NT2/D1 (cell line): ENCODE measurements at regions not wholly inside any gene's neighbourhood (a gene's known extent, or its start where the extent isn't known, plus 50 kb on each side); places are given as distances from the start of the nearest gene placed in this dataset.
A peak's percentile ranks its signal among the peaks of the same experiment; 100 is the strongest.
"Not testable (repeated sequence)": the region's sequence is repeated elsewhere in the genome, so short reads cannot be mapped to it uniquely, and the experiment has no call there.

Source experiments
- DNase-seq: peaks from one replicate; pipeline ENCODE4 v3.0.0-alpha.2; 2011; ENCODE audit warnings: low read depth, low spot score
- H3K27me3 ChIP-seq: 2 replicates; pipeline ENCODE4 v1.6.0; 2011; ENCODE audit warnings: mild to moderate bottlenecking; ENCODE audit not compliant: insufficient read length, insufficient read depth
- H3K36me3 ChIP-seq: 2 replicates; pipeline ENCODE4 v1.6.1; 2011; ENCODE audit warnings: mild to moderate bottlenecking, low read length, mixed read lengths; ENCODE audit not compliant: insufficient read depth, insufficient read length
- H3K4me1 ChIP-seq: 2 replicates; pipeline ENCODE4 v1.5.1; 2011; ENCODE audit not compliant: insufficient read depth, insufficient read length
- H3K4me3 ChIP-seq: 2 replicates; pipeline ENCODE4 v1.5.1; 2011; ENCODE audit warnings: low read depth; ENCODE audit not compliant: insufficient read length
- H3K9ac ChIP-seq: 2 replicates; pipeline ENCODE4 v1.6.0; 2011; ENCODE audit warnings: low read depth; ENCODE audit not compliant: insufficient read length
- H3K9me3 ChIP-seq: 2 replicates; pipeline ENCODE4 v1.5.1; 2011; ENCODE audit warnings: mild to moderate bottlenecking, low read length; ENCODE audit not compliant: insufficient read depth
- SUZ12 ChIP-seq: IDR thresholded peaks from 2 replicates; pipeline ENCODE4 v1.6.1; 2011; ENCODE audit not compliant: insufficient read length, insufficient read depth; ENCODE audit errors: extremely low read depth
- YY1 ChIP-seq: IDR thresholded peaks from 2 replicates; pipeline ENCODE4 v1.6.1; 2011; ENCODE audit not compliant: insufficient read length, insufficient read depth
- ZNF274 ChIP-seq: IDR thresholded peaks from 2 replicates; pipeline ENCODE4 v1.6.1; 2011; ENCODE audit warnings: mild to moderate bottlenecking, low read depth, low read length

DNA sequence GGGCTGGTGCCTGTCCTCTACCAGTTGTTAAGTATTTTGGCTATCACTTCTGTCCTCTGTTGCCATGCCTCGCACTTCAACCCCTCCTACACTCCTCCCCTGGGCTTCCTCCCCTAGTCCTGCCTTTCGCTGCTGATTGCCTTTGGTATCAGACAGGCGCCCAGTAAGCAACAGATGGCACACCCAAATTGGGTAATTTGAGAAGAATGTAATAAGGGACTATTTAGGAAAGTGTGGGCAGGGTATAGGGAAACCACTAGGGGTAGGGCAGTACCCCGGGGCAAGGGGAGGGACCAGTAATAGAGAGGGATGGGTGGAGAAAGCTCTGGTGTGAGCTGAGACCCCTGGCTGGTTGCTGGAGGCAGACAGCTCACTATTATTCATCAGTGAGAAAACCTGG is 172.7 kb upstream of the USP9X start:
- Histone ChIP-seq H3K27me3 (no peaks in the 10 kb centered on the region), H3K36me3 (no peaks in the 10 kb centered on the region), H3K4me1 (no peaks in the 10 kb centered on the region), H3K4me3 (no peak overlapping the region), H3K9me3 (no peaks in the 10 kb centered on the region), H3K9ac (no peak overlapping the region)
- no peak for TF ChIP-seq SUZ12
- TF ChIP-seq YY1, result no peak
- no peak for TF ChIP-seq ZNF274
- no peak for DNase-seq

DNA sequence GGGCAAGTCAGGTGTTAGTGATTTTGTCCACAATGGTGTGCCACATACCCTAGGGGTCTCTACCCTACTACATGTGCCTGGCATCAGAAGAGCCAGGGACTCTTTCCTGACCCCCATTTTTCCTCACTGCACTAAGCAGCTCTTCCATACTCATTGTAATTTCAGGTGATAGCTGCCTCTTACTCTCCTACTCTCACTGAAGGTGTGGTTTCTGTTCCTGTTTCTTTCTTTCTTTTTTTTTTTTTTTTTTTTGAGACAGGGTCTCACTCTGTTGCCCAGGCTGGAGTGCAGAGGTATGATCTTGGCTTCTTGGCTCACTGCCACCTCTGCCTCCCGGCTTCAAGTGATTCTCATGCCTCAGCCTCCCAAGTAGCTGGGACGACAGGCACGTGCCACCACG is 164.9 kb upstream of the USP9X start:
- no peak overlapping the region for H3K4me3 ChIP-seq
- no peaks in the 10 kb centered on the region for H3K4me1 ChIP-seq
- no peak for DNase-seq
- no peak overlapping the region for H3K9ac ChIP-seq
- H3K9me3 ChIP-seq, result peaks cover 16% of the 10 kb centered on the region
- H3K36me3 ChIP-seq, result no peaks in the 10 kb centered on the region
- TF ChIP-seq YY1 (no peak), SUZ12 (no peak), ZNF274 (no peak)
- no peaks in the 10 kb centered on the region for H3K27me3 ChIP-seq

DNA sequence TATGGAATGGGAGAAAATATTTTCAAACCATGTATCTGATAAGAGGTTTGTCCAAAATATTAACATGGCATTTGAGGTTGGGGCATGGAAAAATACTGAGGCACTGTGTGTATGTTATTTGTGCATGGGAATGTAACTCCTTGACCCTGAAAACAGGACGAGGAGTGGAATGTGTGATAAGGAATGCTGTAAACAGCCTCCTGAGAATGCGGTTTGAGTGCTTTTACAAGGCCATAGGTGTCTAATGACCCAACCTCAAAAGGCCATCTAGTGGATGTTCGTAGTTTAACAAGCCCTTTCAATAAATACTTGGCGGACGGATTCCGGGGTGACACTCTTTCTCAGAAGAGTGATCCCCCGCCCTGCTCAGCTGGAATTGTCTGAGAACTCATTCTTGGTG is 162.9 kb upstream of the USP9X start:
- Histone ChIP-seq H3K36me3 (no peaks in the 10 kb centered on the region), H3K9ac (no peak overlapping the region), H3K9me3 (peaks cover 16% of the 10 kb centered on the region), H3K4me1 (no peaks in the 10 kb centered on the region), H3K27me3 (no peaks in the 10 kb centered on the region), H3K4me3 (no peak overlapping the region)
- peak; percentile 75 for DNase-seq
- TF ChIP-seq YY1 (no peak), SUZ12 (no peak), ZNF274 (no peak)

DNA sequence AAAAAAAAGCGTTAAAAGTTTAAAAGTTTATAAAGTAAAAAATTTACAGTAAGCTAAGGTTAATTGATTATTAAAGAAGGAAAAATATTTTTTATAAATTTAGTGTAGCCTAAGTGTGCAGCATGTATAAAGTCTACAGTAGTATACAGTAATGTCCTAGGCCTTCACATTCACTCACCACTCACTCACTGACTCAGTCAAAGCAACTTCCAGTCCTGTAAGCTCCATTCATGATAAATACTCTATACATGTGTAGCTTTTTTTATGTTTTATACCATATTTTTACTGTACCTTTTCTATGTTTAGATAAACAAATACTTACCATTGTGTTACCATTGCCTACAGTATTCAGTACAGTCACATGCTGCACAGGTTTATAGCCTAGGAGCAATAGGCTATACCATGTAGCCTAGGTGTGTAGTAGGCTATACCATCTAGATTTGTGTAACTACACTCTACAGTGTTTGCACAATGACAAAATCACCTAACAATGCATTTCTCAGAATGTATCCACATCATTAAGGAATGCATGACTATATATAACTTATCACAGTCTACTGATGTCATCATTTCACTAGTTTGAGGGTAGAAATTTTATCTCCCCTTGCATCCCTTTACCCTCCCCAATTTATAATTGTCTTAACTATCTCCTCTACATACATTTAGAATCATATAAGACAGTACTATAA is 158.4 kb upstream of the USP9X start:
- not testable (repeated sequence) for H3K36me3 ChIP-seq, DNase-seq, H3K27me3 ChIP-seq, H3K9me3 ChIP-seq, H3K4me1 ChIP-seq, H3K9ac ChIP-seq, H3K4me3 ChIP-seq

DNA sequence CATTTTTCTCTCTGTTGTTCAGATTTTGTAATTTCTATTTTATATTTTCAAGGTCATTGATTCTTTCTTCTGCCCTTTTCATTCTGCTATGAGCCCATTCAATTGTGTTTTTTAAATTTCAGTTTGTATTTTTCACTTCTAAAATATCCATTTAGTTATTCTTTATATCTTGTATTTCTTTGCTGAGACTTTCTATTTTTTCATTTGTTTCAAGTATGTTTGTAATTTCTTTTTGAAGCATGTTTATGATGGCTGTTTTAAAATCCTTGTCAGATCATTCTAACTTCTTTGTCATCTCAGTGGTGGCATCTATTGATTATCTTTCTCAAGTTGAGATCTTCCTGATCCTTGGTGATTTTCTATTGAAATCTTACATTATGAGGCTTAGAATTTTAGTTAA is 157.2 kb upstream of the USP9X start:
- H3K9me3 ChIP-seq, result peaks cover 9% of the 10 kb centered on the region
- TF ChIP-seq ZNF274 (no peak), YY1 (no peak), SUZ12 (no peak)
- H3K27me3 ChIP-seq, result no peaks in the 10 kb centered on the region
- no peak for DNase-seq
- H3K4me1 ChIP-seq, result no peaks in the 10 kb centered on the region
- no peak overlapping the region for H3K9ac ChIP-seq
- no peak overlapping the region for H3K4me3 ChIP-seq
- no peaks in the 10 kb centered on the region for H3K36me3 ChIP-seq

DNA sequence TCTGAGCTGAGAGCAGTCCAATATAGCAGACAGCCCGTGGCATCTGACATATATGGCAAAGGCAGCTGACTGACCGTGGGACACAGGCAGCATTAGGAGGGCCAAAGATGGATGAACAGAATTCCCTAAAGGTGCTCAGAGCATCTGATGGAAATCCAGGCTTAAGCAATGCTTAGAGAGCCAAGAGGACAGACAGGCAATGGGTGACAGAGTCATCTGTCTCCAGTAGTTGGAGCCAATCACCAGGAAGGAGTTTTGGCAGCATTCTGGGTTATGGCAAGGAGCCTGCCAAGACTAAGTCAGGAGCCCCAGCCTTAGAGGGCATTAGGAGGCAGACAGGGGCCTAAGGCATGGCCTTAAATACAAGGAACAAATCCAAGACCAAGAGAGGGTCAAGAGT is 153.3 kb upstream of the USP9X start:
- no peaks in the 10 kb centered on the region for H3K36me3 ChIP-seq
- DNase-seq, result no peak
- H3K27me3 ChIP-seq, result no peaks in the 10 kb centered on the region
- no peak for TF ChIP-seq ZNF274
- no peak for TF ChIP-seq YY1
- no peak for TF ChIP-seq SUZ12
- no peak overlapping the region for H3K9ac ChIP-seq
- no peaks in the 10 kb centered on the region for H3K9me3 ChIP-seq
- H3K4me3 ChIP-seq, result no peak overlapping the region
- H3K4me1 ChIP-seq, result no peaks in the 10 kb centered on the region

DNA sequence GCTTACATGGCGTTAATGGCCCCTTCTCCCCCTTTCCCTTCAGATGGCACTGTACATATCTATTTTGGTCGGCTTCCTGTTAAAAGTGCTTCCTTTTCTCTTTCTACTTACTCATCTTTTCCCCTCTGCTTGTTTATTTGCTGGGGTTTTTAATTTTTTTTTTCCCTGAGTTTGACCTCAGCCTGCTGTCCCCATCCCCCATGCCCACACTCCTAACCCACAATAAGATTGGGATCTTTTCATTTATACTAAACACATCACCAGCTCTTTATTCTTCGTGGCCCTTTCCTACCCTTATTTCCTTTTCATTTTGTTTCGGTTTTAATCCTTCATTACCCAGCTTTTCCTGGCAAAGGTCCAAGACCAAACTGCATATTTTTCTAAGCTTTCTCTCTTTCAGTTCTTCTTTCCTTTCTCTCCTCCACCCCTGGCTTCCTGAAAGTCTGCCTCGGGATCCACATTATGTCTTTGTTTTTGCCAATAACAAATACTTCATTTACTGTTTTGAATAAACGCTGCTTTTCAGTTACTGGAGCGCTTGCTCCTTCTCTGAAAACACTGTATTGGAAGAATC is 152.0 kb upstream of the USP9X start:
- Histone ChIP-seq H3K27me3 (no peaks in the 10 kb centered on the region), H3K9ac (no peak overlapping the region), H3K4me3 (no peak overlapping the region), H3K4me1 (no peaks in the 10 kb centered on the region), H3K36me3 (no peaks in the 10 kb centered on the region), H3K9me3 (no peaks in the 10 kb centered on the region)
- TF ChIP-seq ZNF274 (no peak), YY1 (no peak), SUZ12 (no peak)
- DNase-seq, result no peak
